ENCODE measurements at regions not wholly inside any gene's neighbourhood (a gene's known extent, or its start where the extent isn't known, plus 50 kb on each side); places are given as distances from the start of the nearest gene placed in this dataset.
"Not testable (repeated sequence)": the region's sequence is repeated elsewhere in the genome, so short reads cannot be mapped to it uniquely, and the experiment has no call there.

GRCh38 chr17:68106085-68106484 lies 70.5 kb downstream of the KPNA2 start:
- no peak overlapping the region for H3K27ac ChIP-seq
- TF ChIP-seq CTCF (conservative IDR thresholded peaks at IDR 0.05), result no peak

GRCh38 chr17:68107373-68107772 lies 71.8 kb downstream of the KPNA2 start:
- TF ChIP-seq CTCF (conservative IDR thresholded peaks at IDR 0.05), result no peak
- H3K27ac ChIP-seq, result no peak overlapping the region

- H3K27ac ChIP-seq, result no peak overlapping the region
- no peak for TF ChIP-seq CTCF (conservative IDR thresholded peaks at IDR 0.05)
These were observed 72.9 kb downstream of the KPNA2 start for GRCh38 chr17:68108313-68109000.

GRCh38 chr17:68109404-68109803 lies 73.9 kb downstream of the KPNA2 start:
- H3K27ac ChIP-seq, result not testable (repeated sequence)

- H3K27ac ChIP-seq, result not testable (repeated sequence)
These were observed 80.7 kb downstream of the KPNA2 start for GRCh38 chr17:68116211-68116610.

- TF ChIP-seq CTCF (conservative IDR thresholded peaks at IDR 0.05), result no peak
- no peak overlapping the region for H3K27ac ChIP-seq
These were observed 87.1 kb downstream of the KPNA2 start for GRCh38 chr17:68122587-68122986.

- TF ChIP-seq CTCF (conservative IDR thresholded peaks at IDR 0.05), result no peak
- no peak overlapping the region for H3K27ac ChIP-seq
These were observed 89.8 kb downstream of the KPNA2 start for GRCh38 chr17:68125111-68125870.

GRCh38 chr17:68127914-68128313 lies 92.4 kb downstream of the KPNA2 start:
- no peak overlapping the region for H3K27ac ChIP-seq
- TF ChIP-seq CTCF (conservative IDR thresholded peaks at IDR 0.05), result no peak
